H9 (cell line): ENCODE measurements at regions not wholly inside any gene's neighbourhood (a gene's known extent, or its start where the extent isn't known, plus 50 kb on each side); places are given as distances from the start of the nearest gene placed in this dataset.

ENCODE experiments used
- DNase-seq: peaks from one replicate; pipeline ENCODE4 v3.0.0-alpha.2; 2017
- H2AFZ ChIP-seq: one replicate; pipeline ENCODE4 v1.6.1; 2013; ENCODE audit warnings: mild to moderate bottlenecking, low read length, control low read depth, moderate library complexity
- H2AK5ac ChIP-seq: 2 replicates; pipeline ENCODE4 v1.6.1; 2013; ENCODE audit warnings: low read length, control low read depth, mixed read lengths; ENCODE audit not compliant: insufficient read length
- H2BK120ac ChIP-seq: one replicate; pipeline ENCODE4 v1.6.1; 2013; ENCODE audit warnings: low read depth, mild to moderate bottlenecking, low read length, control low read depth, inconsistent platforms; ENCODE audit not compliant: poor library complexity, severe bottlenecking
- H2BK12ac ChIP-seq: 2 replicates; pipeline ENCODE4 v1.6.1; 2013; ENCODE audit warnings: low read length, control low read depth, mixed read lengths, low read depth; ENCODE audit not compliant: insufficient read length
- H2BK15ac ChIP-seq: 2 replicates; pipeline ENCODE4 v1.6.1; 2013; ENCODE audit warnings: low read depth, low read length, control low read depth
- H2BK20ac ChIP-seq: one replicate; pipeline ENCODE4 v1.6.1; 2013; ENCODE audit warnings: low read depth, mild to moderate bottlenecking, low read length, control low read depth, inconsistent platforms; ENCODE audit not compliant: poor library complexity, severe bottlenecking
- H2BK5ac ChIP-seq: 2 replicates; pipeline ENCODE4 v1.6.1; 2013; ENCODE audit warnings: low read length, control low read depth, mixed read lengths; ENCODE audit not compliant: insufficient read length
- H3K14ac ChIP-seq: 2 replicates; pipeline ENCODE4 v1.6.1; 2013; ENCODE audit warnings: low read length, control low read depth; ENCODE audit not compliant: insufficient read depth
- H3K18ac ChIP-seq: 2 replicates; pipeline ENCODE4 v1.6.1; 2013; ENCODE audit warnings: low read depth, mild to moderate bottlenecking, mixed read lengths, low read length, control low read depth; ENCODE audit not compliant: insufficient read length
- H3K23ac ChIP-seq: 2 replicates; pipeline ENCODE4 v1.6.1; 2013; ENCODE audit warnings: low read length, control low read depth, mixed read lengths, low read depth; ENCODE audit not compliant: insufficient read length
- H3K23me2 ChIP-seq: 2 replicates; pipeline ENCODE4 v1.6.1; 2013; ENCODE audit warnings: low read depth, mild to moderate bottlenecking, mixed read lengths, low read length, control low read depth; ENCODE audit not compliant: insufficient read length, poor library complexity, severe bottlenecking
- H3K27ac ChIP-seq: 2 replicates; pipeline ENCODE4 v1.5.1; 2013; ENCODE audit warnings: low read length, control low read depth, mixed read lengths, low read depth; ENCODE audit not compliant: insufficient read length
- H3K27me3 ChIP-seq: 2 replicates; pipeline ENCODE4 v1.6.1; 2013; ENCODE audit warnings: low read length, control low read depth, inconsistent platforms; ENCODE audit not compliant: insufficient read depth
- H3K4ac ChIP-seq: 2 replicates; pipeline ENCODE4 v1.6.1; 2013; ENCODE audit warnings: low read depth, mild to moderate bottlenecking, control low read depth, inconsistent platforms, low read length, moderate library complexity
- H3K4me1 ChIP-seq: 2 replicates; pipeline ENCODE4 v1.6.1; 2013; ENCODE audit warnings: low read length, control low read depth, inconsistent platforms; ENCODE audit not compliant: insufficient read depth
- H3K4me2 ChIP-seq: 2 replicates; pipeline ENCODE4 v1.6.1; 2013; ENCODE audit warnings: low read length, control low read depth, mixed read lengths; ENCODE audit not compliant: insufficient read length, insufficient read depth
- H3K56ac ChIP-seq: 2 replicates; pipeline ENCODE4 v1.6.1; 2013; ENCODE audit warnings: low read depth, mild to moderate bottlenecking, mixed read lengths, low read length, control low read depth; ENCODE audit not compliant: insufficient read length
- H3K79me1 ChIP-seq: 2 replicates; pipeline ENCODE4 v1.6.1; 2013; ENCODE audit warnings: low read depth, mild to moderate bottlenecking, moderate library complexity, low read length, control low read depth, inconsistent platforms; ENCODE audit not compliant: insufficient read depth, poor library complexity, severe bottlenecking
- H3K79me2 ChIP-seq: 2 replicates; pipeline ENCODE4 v1.6.1; 2013; ENCODE audit warnings: low read length, control low read depth, inconsistent platforms; ENCODE audit not compliant: insufficient read depth
- H3K9ac ChIP-seq: 2 replicates; pipeline ENCODE4 v1.6.1; 2013; ENCODE audit warnings: low read length, control low read depth, mixed read lengths; ENCODE audit not compliant: insufficient read length; ENCODE audit errors: extremely low read depth
- H3K9me3 ChIP-seq: one replicate; pipeline ENCODE4 v1.6.1; 2013; ENCODE audit warnings: low read depth, low read length, inconsistent platforms; ENCODE audit not compliant: control insufficient read depth
- H3T11ph ChIP-seq: one replicate; pipeline ENCODE4 v1.6.1; 2013; ENCODE audit warnings: mild to moderate bottlenecking, low read length, control low read depth, inconsistent platforms
- H4K20me1 ChIP-seq: one replicate; pipeline ENCODE4 v1.6.1; 2013; ENCODE audit not compliant: control insufficient read depth, insufficient read length, insufficient read depth
- H4K5ac ChIP-seq: 2 replicates; pipeline ENCODE4 v1.6.1; 2013; ENCODE audit warnings: low read depth, mild to moderate bottlenecking, mixed read lengths, low read length, control low read depth; ENCODE audit not compliant: insufficient read length
- H4K8ac ChIP-seq: replicated peaks from 2 replicates; pipeline ENCODE4 v1.6.1; 2013; ENCODE audit warnings: low read length, control low read depth, mixed read lengths, low read depth; ENCODE audit not compliant: insufficient read length
- H4K91ac ChIP-seq: 2 replicates; pipeline ENCODE4 v1.6.1; 2013; ENCODE audit warnings: low read depth, mild to moderate bottlenecking, moderate library complexity, mixed read lengths, low read length, control low read depth; ENCODE audit not compliant: insufficient read length
- H3K27ac Mint-ChIP-seq, 3 experiments: 2 replicates in 2 of 3; 3 replicates in 1 of 3; pipeline ENCODE4 v1.8.0; 2020 to 2021; ENCODE audit warnings: mixed read lengths in 3 of 3, mild to moderate bottlenecking in 1 of 3, moderate library complexity in 1 of 3
- H3K27me3 Mint-ChIP-seq: 2 replicates; pipeline ENCODE4 v1.8.0; 2021; ENCODE audit warnings: low read depth, mild to moderate bottlenecking, moderate library complexity, mixed read lengths
- H3K36me3 Mint-ChIP-seq, 3 experiments: 2 replicates in 2 of 3; 3 replicates in 1 of 3; pipeline ENCODE4 v1.8.0; 2020 to 2021; ENCODE audit warnings: low read depth in 3 of 3, mixed read lengths in 3 of 3; ENCODE audit not compliant: insufficient read depth in 1 of 3
- H3K4me1 Mint-ChIP-seq, 2 experiments: 2 replicates each; pipeline ENCODE4 v1.8.0; 2020; ENCODE audit warnings: mixed read lengths in 2 of 2
- H3K4me3 Mint-ChIP-seq, 2 experiments: 2 replicates in 1 of 2; 3 replicates in 1 of 2; pipeline ENCODE4 v1.8.0; 2020 to 2021; ENCODE audit warnings: mild to moderate bottlenecking in 2 of 2, mixed read lengths in 2 of 2, moderate library complexity in 1 of 2
- H3K9me3 Mint-ChIP-seq, 2 experiments: 2 replicates in 1 of 2; 3 replicates in 1 of 2; pipeline ENCODE4 v1.8.0; 2020; ENCODE audit warnings: mild to moderate bottlenecking in 2 of 2, mixed read lengths in 2 of 2, moderate library complexity in 1 of 2
- CTCF ChIP-seq: fragments of 200-600 bp; sonication (generic); conservative IDR thresholded peaks from 3 replicates; pipeline ENCODE4 v1.8.0; 2021; ENCODE audit warnings: antibody characterized with exemption, mild to moderate bottlenecking
- WGBS: extraction: QIAGEN DNeasy Blood & Tissue Kit; methylation state at CpG from one replicate; pipeline ENCODE4 v1.1.7; 2013; ENCODE audit warnings: missing lambda C conversion rate, low lambda C conversion rate, mixed read lengths; ENCODE audit not compliant: insufficient read length; ENCODE audit errors: extremely low coverage; 5-methylcytosine and 5-hydroxymethylcytosine counted together

- no peaks in the 10 kb centered on the region for H3K27me3 Mint-ChIP-seq
- H3K9ac ChIP-seq, result no peak overlapping the region
- H3K27ac Mint-ChIP-seq, result no peak overlapping the region
Observed at GRCh38 chr21:17444828-17445227, 68.0 kb upstream of the CXADR start.

More at GRCh38 chr21:17444828-17445227, 68.0 kb upstream of the CXADR start:
- Mint-ChIP-seq H3K9me3 (no peaks in the 10 kb centered on the region; a peak in 1 of 5 replicates), H3K36me3 (no peaks in the 10 kb centered on the region), H3K4me1 (peaks cover 16 to 20% of the 10 kb centered on the region in 2 experiments), H3K4me3 (no peak overlapping the region)
- Histone ChIP-seq H3K9me3 (no peaks in the 10 kb centered on the region), H3K4me2 (no peak overlapping the region), H2BK20ac (no peak overlapping the region), H2BK12ac (no peak overlapping the region), H3K27ac (no peak overlapping the region), H4K5ac (no peak overlapping the region), H3K27me3 (no peaks in the 10 kb centered on the region), H4K20me1 (no peaks in the 10 kb centered on the region), H4K8ac (no peak overlapping the region), H2BK15ac (no peak overlapping the region), H3K56ac (no peak overlapping the region), H3K4ac (no peak overlapping the region), H3K79me1 (no peaks in the 10 kb centered on the region), H4K91ac (no peak overlapping the region), H3K79me2 (no peaks in the 10 kb centered on the region), H2BK5ac (no peak overlapping the region), H3K4me1 (no peaks in the 10 kb centered on the region), H3K23ac (no peak overlapping the region), H3K18ac (no peak overlapping the region), H2AFZ (no peak overlapping the region), H2BK120ac (no peak overlapping the region), H3K14ac (no peak overlapping the region), H3K23me2 (no peaks in the 10 kb centered on the region), H3T11ph (no peak overlapping the region), H2AK5ac (no peak overlapping the region)
- no CpG with 5 or more reads among the region's 5 CpGs for WGBS
- DNase-seq, result no peak
- TF ChIP-seq CTCF, result no peak
